ENCODE measurements at regions not wholly inside any gene's neighbourhood (a gene's known extent, or its start where the extent isn't known, plus 50 kb on each side); places are given as distances from the start of the nearest gene placed in this dataset.

DNA sequence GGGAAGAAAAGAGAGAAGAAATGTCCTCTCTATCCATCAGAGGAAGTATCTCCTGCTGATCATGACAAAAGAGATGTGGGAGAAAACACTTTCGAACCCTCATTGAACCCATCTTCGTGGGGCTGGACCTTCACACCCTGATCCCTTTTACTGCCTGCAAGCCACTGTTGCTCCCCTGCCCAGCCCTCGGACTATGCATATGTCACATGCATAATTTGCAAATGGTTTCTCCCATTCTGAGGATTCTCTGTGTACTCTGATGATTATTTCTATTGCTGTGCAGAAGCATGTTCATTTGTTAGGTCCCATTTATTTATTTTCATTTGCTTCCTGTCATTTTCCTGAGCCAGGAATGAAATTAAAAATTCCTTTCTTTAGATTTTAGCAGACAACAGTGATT, 64.7 kb downstream of the DNAAF9 start:
- ATAC-seq: no peak
- intact Hi-C loops (cut with DNase I): no loop called here
- H3K36me3 ChIP-seq (ENCODE audit: insufficient read depth in 1 of 2, low read depth in 1 of 2): peaks cover 3 to 52% of the 10 kb centered on the region in 2 donors
- TF ChIP-seq, protein P1, sequence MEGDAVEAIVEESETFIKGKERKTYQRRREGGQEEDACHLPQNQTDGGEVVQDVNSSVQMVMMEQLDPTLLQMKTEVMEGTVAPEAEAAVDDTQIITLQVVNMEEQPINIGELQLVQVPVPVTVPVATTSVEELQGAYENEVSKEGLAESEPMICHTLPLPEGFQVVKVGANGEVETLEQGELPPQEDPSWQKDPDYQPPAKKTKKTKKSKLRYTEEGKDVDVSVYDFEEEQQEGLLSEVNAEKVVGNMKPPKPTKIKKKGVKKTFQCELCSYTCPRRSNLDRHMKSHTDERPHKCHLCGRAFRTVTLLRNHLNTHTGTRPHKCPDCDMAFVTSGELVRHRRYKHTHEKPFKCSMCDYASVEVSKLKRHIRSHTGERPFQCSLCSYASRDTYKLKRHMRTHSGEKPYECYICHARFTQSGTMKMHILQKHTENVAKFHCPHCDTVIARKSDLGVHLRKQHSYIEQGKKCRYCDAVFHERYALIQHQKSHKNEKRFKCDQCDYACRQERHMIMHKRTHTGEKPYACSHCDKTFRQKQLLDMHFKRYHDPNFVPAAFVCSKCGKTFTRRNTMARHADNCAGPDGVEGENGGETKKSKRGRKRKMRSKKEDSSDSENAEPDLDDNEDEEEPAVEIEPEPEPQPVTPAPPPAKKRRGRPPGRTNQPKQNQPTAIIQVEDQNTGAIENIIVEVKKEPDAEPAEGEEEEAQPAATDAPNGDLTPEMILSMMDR (IDR thresholded peaks at IDR 0.05): no peak
- H3K4me3 ChIP-seq: no peak overlapping the region
- H3K27ac ChIP-seq: no peak overlapping the region
- WGBS, 3 donors: 82 to 92% (median 90%) methylated on average over 3 of the region's 3 CpGs
- no peak for DNase-seq
- H3K9me3 ChIP-seq: no peaks in the 10 kb centered on the region
- no peaks in the 10 kb centered on the region for H3K27me3 ChIP-seq (ENCODE audit: insufficient read depth in 3 of 3, low read length in 2 of 3)
- H3K4me1 ChIP-seq: peaks cover 4% of the 10 kb centered on the region

- DNase-seq (peak; percentile 60 to 75), ATAC-seq (peak in 3 of 4 donors; percentile 40 to 66 (median 60))
- H3K27ac ChIP-seq: peak overlapping the region; percentile 24
- WGBS, 3 donors: 21 to 32% (median 27%) methylated on average over 9 of the region's 9 CpGs
- TF ChIP-seq, protein P1 (IDR thresholded peaks at IDR 0.05): no peak
- no peak overlapping the region for H3K4me3 ChIP-seq
- no peaks in the 10 kb centered on the region for H3K9me3 ChIP-seq
- intact Hi-C loops (cut with DNase I): no loop called here
- H3K36me3 ChIP-seq (ENCODE audit: insufficient read depth in 1 of 2, low read depth in 1 of 2): peaks cover 0 to 33% of the 10 kb centered on the region in 2 donors
- no peaks in the 10 kb centered on the region for H3K27me3 ChIP-seq (ENCODE audit: insufficient read depth in 3 of 3, low read length in 2 of 3)
- H3K4me1 ChIP-seq: peaks cover 4% of the 10 kb centered on the region
Observed at GRCh38 chr20:3340443-3340842, 67.0 kb downstream of the DNAAF9 start.

DNA sequence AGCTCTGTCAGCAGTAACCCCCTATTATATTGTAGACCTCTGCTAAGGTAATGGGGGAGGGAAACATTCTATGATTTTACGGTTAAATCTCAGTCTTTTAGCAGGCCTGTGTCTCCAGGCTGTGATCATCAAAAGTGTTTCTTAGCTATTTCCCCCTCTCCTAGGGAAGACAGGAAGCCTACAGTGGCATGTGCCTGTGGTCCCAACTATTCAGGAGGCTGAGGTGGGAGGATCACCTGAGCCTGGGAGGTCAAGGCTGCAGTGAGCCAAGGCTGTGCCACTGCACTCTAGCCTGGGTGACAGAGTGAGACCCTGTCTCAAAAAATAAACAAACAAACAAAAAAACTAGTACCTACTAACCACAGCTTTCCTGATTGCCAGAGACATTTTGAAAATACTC, 67.9 kb downstream of the DNAAF9 start:
- no peaks in the 10 kb centered on the region for H3K9me3 ChIP-seq
- H3K4me3 ChIP-seq: no peak overlapping the region
- ATAC-seq: no peak
- peaks cover 4% of the 10 kb centered on the region for H3K4me1 ChIP-seq
- no peak for DNase-seq
- peaks cover 0 to 24% of the 10 kb centered on the region in 2 donors for H3K36me3 ChIP-seq (ENCODE audit: insufficient read depth in 1 of 2, low read depth in 1 of 2)
- TF ChIP-seq, protein P1 (IDR thresholded peaks at IDR 0.05): no peak
- 96 to 100% (median 100%) methylated on average over 1 of the region's 1 CpG for WGBS, 3 donors
- no peaks in the 10 kb centered on the region for H3K27me3 ChIP-seq (ENCODE audit: insufficient read depth in 3 of 3, low read length in 2 of 3)
- no peak overlapping the region for H3K27ac ChIP-seq
- intact Hi-C loops (cut with DNase I): no loop called here

DNA sequence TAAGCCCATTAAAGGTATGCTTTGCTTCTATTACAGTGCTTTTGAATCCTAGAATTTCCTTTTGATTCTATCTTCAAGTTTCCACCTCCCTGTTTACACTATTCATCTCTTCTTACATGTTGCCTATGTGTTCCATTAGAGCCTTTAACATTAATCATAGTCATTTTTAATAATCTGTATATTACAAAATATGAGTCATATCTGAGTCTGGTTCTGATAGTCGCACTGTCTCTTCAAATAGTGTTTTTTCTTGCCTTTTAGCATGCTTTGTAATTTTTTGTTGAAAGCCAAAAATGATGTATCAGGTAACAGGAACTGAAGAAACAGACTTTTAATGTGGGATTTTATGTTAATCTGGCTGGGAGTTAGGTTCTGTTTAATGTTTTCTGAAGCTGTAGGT, 68.4 kb downstream of the DNAAF9 start:
- WGBS, 3 donors: 96 to 98% (median 96%) methylated on average over 1 of the region's 1 CpG
- Histone ChIP-seq H3K27ac (no peak overlapping the region), H3K4me1 (peaks cover 4% of the 10 kb centered on the region), H3K27me3 (ENCODE audit: insufficient read depth in 3 of 3, low read length in 2 of 3) (no peaks in the 10 kb centered on the region), H3K9me3 (no peaks in the 10 kb centered on the region), H3K36me3 (ENCODE audit: insufficient read depth in 1 of 2, low read depth in 1 of 2) (peaks cover 0 to 24% of the 10 kb centered on the region in 2 donors), H3K4me3 (no peak overlapping the region)
- TF ChIP-seq, protein P1 (IDR thresholded peaks at IDR 0.05): no peak
- DNase-seq: no peak
- intact Hi-C loops (cut with DNase I): no loop called here
- no peak for ATAC-seq

All from psoas muscle (tissue), 7 donors.